NT2/D1 (cell line): ENCODE measurements at regions not wholly inside any gene's neighbourhood (a gene's known extent, or its start where the extent isn't known, plus 50 kb on each side); places are given as distances from the start of the nearest gene placed in this dataset.

Experiments used
- SUZ12 ChIP-seq: IDR thresholded peaks from 2 replicates; pipeline ENCODE4 v1.6.1; 2011; ENCODE audit not compliant: insufficient read length, insufficient read depth; ENCODE audit errors: extremely low read depth
- YY1 ChIP-seq: IDR thresholded peaks from 2 replicates; pipeline ENCODE4 v1.6.1; 2011; ENCODE audit not compliant: insufficient read length, insufficient read depth
- ZNF274 ChIP-seq: IDR thresholded peaks from 2 replicates; pipeline ENCODE4 v1.6.1; 2011; ENCODE audit warnings: mild to moderate bottlenecking, low read depth, low read length

DNA sequence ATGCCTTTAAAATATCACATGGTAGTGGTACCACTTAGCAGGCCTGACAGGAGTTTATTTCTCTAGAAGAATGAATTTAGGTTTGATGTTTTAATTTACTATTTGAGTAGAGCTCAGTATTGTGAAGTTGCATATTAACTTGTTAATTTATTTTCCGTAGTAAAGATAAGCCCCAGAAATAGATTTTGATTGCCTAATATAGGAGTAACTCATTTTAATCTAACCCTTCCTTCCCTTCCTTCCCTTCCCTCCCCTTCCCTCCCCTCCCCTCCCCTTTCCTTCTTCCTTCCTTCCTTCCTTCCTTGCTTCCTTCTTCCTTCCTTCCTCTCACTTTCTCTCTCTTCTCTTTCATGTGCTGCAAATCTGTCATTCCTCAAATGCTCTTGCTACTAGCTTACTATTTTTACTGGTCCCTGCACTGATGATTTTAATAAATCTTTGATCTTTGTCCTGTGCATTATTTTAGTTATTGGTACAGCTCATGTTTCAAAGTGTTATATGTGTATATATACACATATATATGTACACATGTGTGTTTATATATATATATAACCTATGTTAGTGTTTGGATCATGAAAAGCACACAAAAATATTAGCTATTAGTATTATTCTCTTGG, 862.6 kb upstream of the CNTNAP5 start:
- no peak for TF ChIP-seq SUZ12
- TF ChIP-seq ZNF274, result no peak
- no peak for TF ChIP-seq YY1
